SK-N-MC (cell line): ENCODE measurements at regions not wholly inside any gene's neighbourhood (a gene's known extent, or its start where the extent isn't known, plus 50 kb on each side); places are given as distances from the start of the nearest gene placed in this dataset.

Source experiments
- DNase-seq: peaks from one replicate; pipeline ENCODE4 v3.0.0-alpha.2; 2011; ENCODE audit warnings: low read depth, low spot score
- H3K27ac ChIP-seq: fragments of 200-600 bp; sonication (generic); 2 replicates; pipeline ENCODE4 v1.5.1; 2016; ENCODE audit warnings: mixed run types
- H3K36me3 ChIP-seq: fragments of 200-600 bp; sonication (generic); 2 replicates; pipeline ENCODE4 v1.6.1; 2017; ENCODE audit warnings: antibody characterized with exemption, low read length, mixed read lengths; ENCODE audit not compliant: insufficient read depth
- H3K4me3 ChIP-seq: fragments of 200-600 bp; sonication (generic); 2 replicates; pipeline ENCODE4 v1.5.1; 2016
- H3K9ac ChIP-seq: fragments of 200-600 bp; sonication (generic); 2 replicates; pipeline ENCODE4 v1.8.0; 2017; ENCODE audit warnings: mixed run types, mixed read lengths; ENCODE audit not compliant: insufficient read length
- H3K9me3 ChIP-seq: fragments of 200-600 bp; sonication (generic); 2 replicates; pipeline ENCODE4 v1.6.1; 2017; ENCODE audit warnings: low read depth, mild to moderate bottlenecking, antibody characterized with exemption, low read length, moderate library complexity, mixed read lengths
- EZH2 ChIP-seq: fragments of 200-600 bp; sonication (generic); IDR thresholded peaks from one replicate; pipeline ENCODE4 v1.6.1; 2017; ENCODE audit warnings: antibody characterized with exemption
- FOXP2 ChIP-seq: optimal IDR thresholded peaks from 2 replicates; pipeline ENCODE3; 2011; ENCODE audit warnings: mild to moderate bottlenecking, moderate library complexity; ENCODE audit not compliant: insufficient read depth; ENCODE audit errors: extremely low read length, control extremely low read depth
- POLR2AphosphoS5 ChIP-seq: IDR thresholded peaks from 2 replicates; pipeline ENCODE4 v1.6.1; 2012; ENCODE audit warnings: mild to moderate bottlenecking, low read depth, low read length, borderline replicate concordance

GRCh38 chr6:53999088-53999755 lies 112.0 kb upstream of the MLIP start:
- TF ChIP-seq EZH2: no peak
- TF ChIP-seq POLR2AphosphoS5: no peak
- no peak for TF ChIP-seq FOXP2
- Histone ChIP-seq H3K27ac (no peak overlapping the region), H3K36me3 (no peaks in the 10 kb centered on the region), H3K9me3 (no peaks in the 10 kb centered on the region), H3K9ac (no peak overlapping the region), H3K4me3 (no peak overlapping the region)
- no peak for DNase-seq

- no peak for TF ChIP-seq EZH2
- TF ChIP-seq FOXP2: no peak
- TF ChIP-seq POLR2AphosphoS5: no peak
- no peak overlapping the region for H3K4me3 ChIP-seq
Observed at GRCh38 chr6:54002116-54002515, 109.1 kb upstream of the MLIP start.

GRCh38 chr6:54003316-54003715 lies 107.9 kb upstream of the MLIP start:
- Histone ChIP-seq H3K4me3 (no peak overlapping the region), H3K36me3 (no peaks in the 10 kb centered on the region), H3K9me3 (no peaks in the 10 kb centered on the region), H3K9ac (no peak overlapping the region), H3K27ac (no peak overlapping the region)
- DNase-seq: no peak
- TF ChIP-seq FOXP2 (no peak), EZH2 (no peak), POLR2AphosphoS5 (no peak)

More at GRCh38 chr6:54002116-54002515, 109.1 kb upstream of the MLIP start:
- Histone ChIP-seq H3K27ac (no peak overlapping the region), H3K9me3 (no peaks in the 10 kb centered on the region), H3K36me3 (no peaks in the 10 kb centered on the region), H3K9ac (no peak overlapping the region)
- DNase-seq: no peak

- H3K27ac ChIP-seq: no peak overlapping the region
- TF ChIP-seq POLR2AphosphoS5 (no peak), FOXP2 (no peak), EZH2 (no peak)
- no peak overlapping the region for H3K4me3 ChIP-seq
- no peaks in the 10 kb centered on the region for H3K9me3 ChIP-seq
- DNase-seq: no peak
- H3K9ac ChIP-seq: no peak overlapping the region
- H3K36me3 ChIP-seq: no peaks in the 10 kb centered on the region
Observed at GRCh38 chr6:54008589-54008988, 102.7 kb upstream of the MLIP start.

GRCh38 chr6:54009052-54009654 lies 102.1 kb upstream of the MLIP start:
- Histone ChIP-seq H3K4me3 (no peak overlapping the region), H3K36me3 (no peaks in the 10 kb centered on the region), H3K9me3 (no peaks in the 10 kb centered on the region), H3K27ac (no peak overlapping the region), H3K9ac (no peak overlapping the region)
- TF ChIP-seq EZH2 (no peak), FOXP2 (no peak), POLR2AphosphoS5 (no peak)
- DNase-seq: no peak

- Histone ChIP-seq H3K9ac (no peak overlapping the region), H3K4me3 (no peak overlapping the region), H3K9me3 (no peaks in the 10 kb centered on the region), H3K27ac (no peak overlapping the region), H3K36me3 (no peaks in the 10 kb centered on the region)
- TF ChIP-seq EZH2 (no peak), FOXP2 (no peak), POLR2AphosphoS5 (no peak)
- DNase-seq: no peak
Observed at GRCh38 chr6:54010340-54011276, 100.6 kb upstream of the MLIP start.

- Histone ChIP-seq H3K36me3 (no peaks in the 10 kb centered on the region), H3K4me3 (no peak overlapping the region), H3K27ac (no peak overlapping the region), H3K9ac (no peak overlapping the region), H3K9me3 (no peaks in the 10 kb centered on the region)
- no peak for DNase-seq
- TF ChIP-seq FOXP2 (no peak), EZH2 (no peak), POLR2AphosphoS5 (no peak)
Observed at GRCh38 chr6:54011277-54011648, 100.0 kb upstream of the MLIP start.

GRCh38 chr6:54013966-54014365 lies 97.3 kb upstream of the MLIP start:
- Histone ChIP-seq H3K27ac (no peak overlapping the region), H3K9ac (no peak overlapping the region)
- no peak for DNase-seq

GRCh38 chr6:54014440-54014839 lies 96.8 kb upstream of the MLIP start:
- no peak for DNase-seq
- H3K4me3 ChIP-seq: no peak overlapping the region
- no peaks in the 10 kb centered on the region for H3K36me3 ChIP-seq
- H3K9me3 ChIP-seq: no peaks in the 10 kb centered on the region
- no peak overlapping the region for H3K9ac ChIP-seq
- no peak overlapping the region for H3K27ac ChIP-seq
- TF ChIP-seq FOXP2 (no peak), EZH2 (no peak), POLR2AphosphoS5 (no peak)

More at GRCh38 chr6:54013966-54014365, 97.3 kb upstream of the MLIP start:
- Histone ChIP-seq H3K9me3 (no peaks in the 10 kb centered on the region), H3K4me3 (no peak overlapping the region), H3K36me3 (no peaks in the 10 kb centered on the region)
- TF ChIP-seq FOXP2 (no peak), POLR2AphosphoS5 (no peak), EZH2 (no peak)
